PFSK-1 (cell line): ENCODE measurements at regions not wholly inside any gene's neighbourhood (a gene's known extent, or its start where the extent isn't known, plus 50 kb on each side); places are given as distances from the start of the nearest gene placed in this dataset.

ENCODE experiments used
- FOXP2 ChIP-seq: optimal IDR thresholded peaks from 2 replicates; pipeline ENCODE3; 2011; ENCODE audit warnings: borderline replicate concordance, control low read depth, inconsistent platforms; ENCODE audit not compliant: insufficient read depth; ENCODE audit errors: extremely low read length, extremely low read depth
- POLR2AphosphoS5 ChIP-seq: IDR thresholded peaks from 2 replicates; pipeline ENCODE4 v1.6.1; 2012; ENCODE audit warnings: low read depth, mild to moderate bottlenecking, control low read depth, low read length, moderate library complexity
- REST ChIP-seq, 2 experiments: IDR thresholded peaks; 2 replicates each; pipeline versions ENCODE4 v1.6.1 to v1.8.0; 2011 to 2012; ENCODE audit warnings: low read depth in 2 of 2, low read length in 2 of 2, control low read depth in 1 of 2, inconsistent platforms in 1 of 2, mild to moderate bottlenecking in 1 of 2, moderate library complexity in 1 of 2; ENCODE audit not compliant: insufficient read depth in 1 of 2
- SIN3A ChIP-seq: IDR thresholded peaks from 2 replicates; pipeline ENCODE4 v1.6.1; 2012; ENCODE audit warnings: mild to moderate bottlenecking, low read length, moderate library complexity, borderline replicate concordance; ENCODE audit not compliant: insufficient read depth
- TAF1 ChIP-seq: IDR thresholded peaks from 2 replicates; pipeline ENCODE4 v1.6.1; 2012; ENCODE audit warnings: low read length, control low read depth, borderline replicate concordance; ENCODE audit not compliant: insufficient read depth

GRCh38 chr1:221910222-221910621, 168.3 kb upstream of the DUSP10 start:
- TF ChIP-seq REST (IDR thresholded peaks at IDR 0.05; ENCODE audit: insufficient read depth in 1 of 2, low read depth in 2 of 2, low read length in 2 of 2) (no peak), TAF1 (no peak), POLR2AphosphoS5 (no peak), SIN3A (no peak), FOXP2 (no peak)

- TF ChIP-seq REST (IDR thresholded peaks at IDR 0.05; ENCODE audit: insufficient read depth in 1 of 2, low read depth in 2 of 2, low read length in 2 of 2) (no peak), POLR2AphosphoS5 (no peak), SIN3A (no peak), TAF1 (no peak), FOXP2 (no peak)
Observed at GRCh38 chr1:221908573-221908972, 166.7 kb upstream of the DUSP10 start.

- TF ChIP-seq REST (IDR thresholded peaks at IDR 0.05; ENCODE audit: insufficient read depth in 1 of 2, low read depth in 2 of 2, low read length in 2 of 2) (no peak), POLR2AphosphoS5 (no peak), SIN3A (no peak), FOXP2 (no peak), TAF1 (no peak)
Observed at GRCh38 chr1:221907166-221907932, 165.5 kb upstream of the DUSP10 start.

GRCh38 chr1:221905802-221906201, 163.9 kb upstream of the DUSP10 start:
- TF ChIP-seq REST (IDR thresholded peaks at IDR 0.05; ENCODE audit: insufficient read depth in 1 of 2, low read depth in 2 of 2, low read length in 2 of 2) (no peak), SIN3A (no peak), TAF1 (no peak), FOXP2 (no peak), POLR2AphosphoS5 (no peak)

- TF ChIP-seq POLR2AphosphoS5 (no peak), TAF1 (no peak), FOXP2 (no peak)
Observed at GRCh38 chr1:221904319-221904718, 162.4 kb upstream of the DUSP10 start.
